Lung microvascular endothelial cell (primary cell): ENCODE measurements at regions not wholly inside any gene's neighbourhood (a gene's known extent, or its start where the extent isn't known, plus 50 kb on each side); places are given as distances from the start of the nearest gene placed in this dataset.

Experiments
- DNase-seq, 2 donors: peaks; one replicate each; pipeline versions ENCODE4 v3.0.0 to v3.0.0-alpha.2; 2010; ENCODE audit warnings: low read depth in 2 of 2

GRCh38 chr19:30123119-30123518 is 181.1 kb downstream of the URI1 start:
- no peak for DNase-seq

- no peak for DNase-seq
Observed at GRCh38 chr19:30123611-30124010, 181.6 kb downstream of the URI1 start.

- no peak for DNase-seq
Observed at GRCh38 chr19:30128211-30128610, 186.2 kb downstream of the URI1 start.

GRCh38 chr19:30130356-30131122 is 188.5 kb downstream of the URI1 start:
- no peak for DNase-seq

- DNase-seq: no peak
Observed at GRCh38 chr19:30131246-30131645, 189.2 kb downstream of the URI1 start.

- no peak for DNase-seq
Observed at GRCh38 chr19:30131722-30132291, 189.8 kb downstream of the URI1 start.

- no peak for DNase-seq
Observed at GRCh38 chr19:30132343-30133075, 190.5 kb downstream of the URI1 start.

- no peak for DNase-seq
Observed at GRCh38 chr19:30133803-30134202, 191.8 kb downstream of the URI1 start.

- DNase-seq: no peak
Observed at GRCh38 chr19:30135093-30135757, 193.2 kb downstream of the URI1 start.

GRCh38 chr19:30135797-30136196 is 193.8 kb downstream of the URI1 start:
- no peak for DNase-seq

- DNase-seq: no peak
Observed at GRCh38 chr19:30136611-30137195, 194.7 kb downstream of the URI1 start.

- DNase-seq: no peak
Observed at GRCh38 chr19:30137747-30138146, 195.7 kb downstream of the URI1 start.

GRCh38 chr19:30144242-30144758 is 202.3 kb downstream of the URI1 start:
- no peak for DNase-seq

- DNase-seq: no peak
Observed at GRCh38 chr19:30144802-30145201, 202.8 kb downstream of the URI1 start.

GRCh38 chr19:30145467-30145866 is 203.4 kb downstream of the URI1 start:
- DNase-seq: no peak

- DNase-seq: no peak
Observed at GRCh38 chr19:30146346-30146745, 204.3 kb downstream of the URI1 start.

GRCh38 chr19:30148039-30148790 is 206.2 kb downstream of the URI1 start:
- DNase-seq: no peak

- DNase-seq: no peak
Observed at GRCh38 chr19:30148803-30149202, 206.8 kb downstream of the URI1 start.

GRCh38 chr19:30149300-30149699 is 207.3 kb downstream of the URI1 start:
- no peak for DNase-seq

- no peak for DNase-seq
Observed at GRCh38 chr19:30150626-30151025, 208.6 kb downstream of the URI1 start.

- no peak for DNase-seq
Observed at GRCh38 chr19:30151081-30151480, 209.0 kb downstream of the URI1 start.
